ENCODE measurements at regions not wholly inside any gene's neighbourhood (a gene's known extent, or its start where the extent isn't known, plus 50 kb on each side); places are given as distances from the start of the nearest gene placed in this dataset.

DNA sequence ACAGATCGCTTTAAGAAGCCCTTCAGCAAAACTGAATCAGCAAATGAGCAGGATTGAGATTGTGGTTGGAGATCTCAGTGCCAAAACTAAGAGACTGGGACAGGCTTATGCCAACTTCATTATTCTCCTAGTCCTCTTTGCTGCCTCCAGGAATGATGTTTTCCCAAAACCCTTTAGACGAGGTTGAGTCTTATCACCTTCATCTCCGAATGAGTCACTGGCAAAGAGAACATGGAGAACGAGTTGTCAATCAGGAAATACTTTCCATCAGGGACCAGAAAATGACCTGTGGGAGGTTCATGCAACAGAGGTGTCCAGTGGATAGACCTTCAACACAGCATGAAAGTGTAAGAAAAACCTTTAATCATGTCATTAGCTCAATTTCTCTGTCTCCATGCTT lies 461.5 kb downstream of the RMST start:
- TF ChIP-seq, protein P1, sequence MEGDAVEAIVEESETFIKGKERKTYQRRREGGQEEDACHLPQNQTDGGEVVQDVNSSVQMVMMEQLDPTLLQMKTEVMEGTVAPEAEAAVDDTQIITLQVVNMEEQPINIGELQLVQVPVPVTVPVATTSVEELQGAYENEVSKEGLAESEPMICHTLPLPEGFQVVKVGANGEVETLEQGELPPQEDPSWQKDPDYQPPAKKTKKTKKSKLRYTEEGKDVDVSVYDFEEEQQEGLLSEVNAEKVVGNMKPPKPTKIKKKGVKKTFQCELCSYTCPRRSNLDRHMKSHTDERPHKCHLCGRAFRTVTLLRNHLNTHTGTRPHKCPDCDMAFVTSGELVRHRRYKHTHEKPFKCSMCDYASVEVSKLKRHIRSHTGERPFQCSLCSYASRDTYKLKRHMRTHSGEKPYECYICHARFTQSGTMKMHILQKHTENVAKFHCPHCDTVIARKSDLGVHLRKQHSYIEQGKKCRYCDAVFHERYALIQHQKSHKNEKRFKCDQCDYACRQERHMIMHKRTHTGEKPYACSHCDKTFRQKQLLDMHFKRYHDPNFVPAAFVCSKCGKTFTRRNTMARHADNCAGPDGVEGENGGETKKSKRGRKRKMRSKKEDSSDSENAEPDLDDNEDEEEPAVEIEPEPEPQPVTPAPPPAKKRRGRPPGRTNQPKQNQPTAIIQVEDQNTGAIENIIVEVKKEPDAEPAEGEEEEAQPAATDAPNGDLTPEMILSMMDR (IDR thresholded peaks at IDR 0.05; ENCODE audit: low read length): no peak
- TF ChIP-seq EZH2phosphoT487 (IDR thresholded peaks at IDR 0.05; ENCODE audit: low read length): no peak
- TF ChIP-seq EZH2 (optimal IDR thresholded peaks at IDR 0.05; ENCODE audit: low read depth, low read length): no peak
